Small intestine (tissue), 7 donors: ENCODE measurements at regions not wholly inside any gene's neighbourhood (a gene's known extent, or its start where the extent isn't known, plus 50 kb on each side); places are given as distances from the start of the nearest gene placed in this dataset.
A peak's percentile ranks its signal among the peaks of the same experiment; 100 is the strongest.

ENCODE experiments used
- DNase-seq, 2 donors: peaks; one replicate each; pipeline versions ENCODE4 v3.0.0 to v3.0.0-alpha.2; 2013
- FAIRE-seq: peaks from 2 replicates; lab custom pipeline; 2012; peaks lifted over from hg19 to GRCh38; lab: Jason Lieb, UNC
- H3K27ac ChIP-seq, 3 donors: one replicate each; pipeline ENCODE4 v1.5.1; 2013; ENCODE audit warnings: low read length in 2 of 3, mild to moderate bottlenecking in 2 of 3, control low read depth in 1 of 3, inconsistent platforms in 1 of 3, low read depth in 1 of 3, moderate library complexity in 1 of 3
- H3K27me3 ChIP-seq, 3 donors: one replicate each; pipeline ENCODE4 v1.6.1; 2013; ENCODE audit warnings: low read length in 3 of 3, inconsistent platforms in 1 of 3; ENCODE audit not compliant: control insufficient read depth in 3 of 3, insufficient read depth in 3 of 3
- H3K36me3 ChIP-seq, 3 donors: one replicate each; pipeline ENCODE4 v1.6.1; 2013; ENCODE audit warnings: low read length in 3 of 3, inconsistent platforms in 1 of 3, low read depth in 1 of 3, mild to moderate bottlenecking in 1 of 3, moderate library complexity in 1 of 3; ENCODE audit not compliant: control insufficient read depth in 3 of 3, insufficient read depth in 2 of 3
- H3K4me1 ChIP-seq, 3 donors: one replicate each; pipeline ENCODE4 v1.6.1; 2013; ENCODE audit warnings: low read length in 2 of 3, inconsistent platforms in 1 of 3, low read depth in 1 of 3, mild to moderate bottlenecking in 1 of 3, moderate library complexity in 1 of 3; ENCODE audit not compliant: control insufficient read depth in 3 of 3, insufficient read depth in 2 of 3
- H3K4me3 ChIP-seq, 3 donors: one replicate each; pipeline ENCODE4 v1.5.1; 2013; ENCODE audit warnings: low read length in 3 of 3, control low read depth in 1 of 3, inconsistent platforms in 1 of 3, low read depth in 1 of 3, mild to moderate bottlenecking in 1 of 3, moderate library complexity in 1 of 3
- H3K9me3 ChIP-seq, 2 donors: one replicate each; pipeline ENCODE4 v1.6.1; 2013; ENCODE audit warnings: low read depth in 1 of 2, low read length in 1 of 2; ENCODE audit not compliant: control insufficient read depth in 2 of 2, insufficient read depth in 1 of 2
- WGBS, 3 donors: extraction: QIAGEN DNeasy Blood & Tissue Kit; methylation state at CpG; one replicate each; pipeline ENCODE4 v1.1.7; 2013; 5-methylcytosine and 5-hydroxymethylcytosine counted together
- donor health status: healthy with polysubstance abuse.
- donor health status: control.
- donor health status: control.
- donor health status: Bipolar disorder and iron deficiency.
- donor health status: healthy.

DNA sequence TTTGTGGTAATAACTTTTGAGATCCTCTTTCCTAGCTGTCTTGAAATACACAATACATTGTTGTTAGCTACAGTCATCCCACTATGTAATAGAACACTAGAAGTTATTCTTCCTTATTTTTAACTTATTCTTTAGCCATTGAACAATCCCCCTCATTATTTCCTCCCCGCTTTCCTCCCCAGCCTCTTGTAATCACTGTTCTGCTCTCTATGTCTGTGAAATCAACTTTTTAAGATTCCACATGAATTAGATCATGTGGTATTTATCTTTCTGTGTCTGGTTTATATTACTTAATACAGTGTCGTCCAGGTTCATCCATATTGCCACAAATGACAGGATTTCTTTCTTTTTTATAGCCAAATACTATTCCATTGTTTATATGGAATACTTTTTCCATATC is 72.9 kb downstream of the SLC10A2 start:
- Histone ChIP-seq H3K4me3 (no peak overlapping the region), H3K9me3 (peaks cover 0 to 13% of the 10 kb centered on the region in 2 donors), H3K27me3 (no peaks in the 10 kb centered on the region), H3K27ac (no peak overlapping the region), H3K36me3 (no peaks in the 10 kb centered on the region), H3K4me1 (no peaks in the 10 kb centered on the region)
- 71 to 77% (median 73%) methylated on average over 2 of the region's 2 CpGs for WGBS, 3 donors
- DNase-seq (no peak), FAIRE-seq (no peak)

DNA sequence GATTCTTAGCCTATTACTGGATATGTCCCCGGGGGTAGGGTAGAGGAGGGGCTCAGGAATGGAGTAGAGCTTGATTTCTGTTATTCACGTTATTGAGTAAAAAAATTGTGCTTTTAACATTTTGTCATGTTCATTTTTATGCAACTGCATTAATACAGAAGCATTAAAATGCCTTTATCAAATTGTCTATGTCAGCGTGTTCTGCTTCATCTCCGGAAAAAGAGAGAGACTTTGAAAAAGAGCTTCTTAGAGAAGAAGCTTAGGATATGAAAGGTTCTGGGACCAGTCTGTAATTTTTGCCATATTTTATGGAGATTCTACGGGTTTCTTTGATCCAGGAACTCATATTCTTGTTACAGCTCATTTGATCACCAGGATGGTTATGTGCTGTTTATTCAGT is 82.0 kb downstream of the SLC10A2 start:
- WGBS, 3 donors = 75 to 85% (median 83%) methylated on average over 5 of the region's 5 CpGs
- Histone ChIP-seq H3K27ac (no peak overlapping the region), H3K9me3 (peaks cover 0 to 16% of the 10 kb centered on the region in 2 donors), H3K27me3 (no peaks in the 10 kb centered on the region), H3K36me3 (no peaks in the 10 kb centered on the region), H3K4me3 (no peak overlapping the region), H3K4me1 (no peaks in the 10 kb centered on the region)
- no peak for DNase-seq
- no peak for FAIRE-seq

DNA sequence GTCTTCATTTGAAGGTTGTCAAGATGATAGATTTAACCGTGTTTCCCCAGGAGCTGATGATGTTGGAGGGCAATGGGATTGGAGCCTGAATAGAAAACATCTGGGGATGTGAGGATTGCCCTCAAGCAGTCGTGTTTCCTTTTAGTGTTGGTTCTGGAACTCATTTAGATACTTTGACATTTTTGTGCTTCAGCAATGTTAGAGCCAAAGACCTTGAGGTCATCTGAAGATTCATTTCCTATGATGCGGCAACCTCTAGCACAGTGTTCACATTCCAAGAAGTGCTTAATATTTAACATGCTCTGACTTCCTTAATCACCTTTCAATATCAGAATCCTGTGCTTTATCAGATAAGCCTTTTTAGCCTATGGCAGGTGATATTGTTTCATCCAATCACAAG is 82.7 kb downstream of the SLC10A2 start:
- peak; percentile 13 to 31 for DNase-seq
- FAIRE-seq = no peak
- WGBS, 3 donors = 53 to 67% (median 62%) methylated on average over 3 of the region's 3 CpGs

DNA sequence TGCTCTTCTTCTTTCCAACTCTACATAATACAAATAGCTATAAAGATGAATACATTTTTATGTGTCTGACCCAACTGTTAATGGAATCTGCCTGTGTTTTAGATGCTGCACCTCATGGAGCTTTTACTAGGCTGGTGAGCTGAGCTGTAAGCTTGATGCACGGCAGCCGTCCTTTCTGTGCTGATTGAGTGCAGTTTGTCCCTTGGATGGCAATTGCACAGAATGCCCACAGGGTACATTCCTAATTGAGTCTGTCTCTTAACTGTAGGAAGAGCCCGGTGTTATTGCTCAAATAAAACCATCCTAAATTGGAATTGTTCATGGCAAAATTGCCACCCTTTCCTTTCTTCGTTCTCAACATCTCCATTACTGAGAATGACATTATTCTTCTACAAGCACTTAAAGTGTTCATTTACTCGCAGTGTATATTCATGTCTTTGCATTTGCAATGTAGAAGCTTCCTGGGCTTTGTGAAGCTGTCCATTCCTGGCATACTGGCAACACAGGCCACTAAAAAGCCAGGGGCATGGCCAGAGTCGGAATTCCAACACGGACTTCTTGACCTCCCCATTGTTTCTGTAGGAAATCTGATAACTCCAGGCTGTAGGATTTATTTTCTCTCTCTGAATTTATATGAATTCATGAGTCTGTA is 85.8 kb downstream of the SLC10A2 start:
- Histone ChIP-seq H3K27me3 (no peaks in the 10 kb centered on the region), H3K9me3 (no peaks in the 10 kb centered on the region), H3K36me3 (no peaks in the 10 kb centered on the region), H3K27ac (no peak overlapping the region), H3K4me1 (no peaks in the 10 kb centered on the region), H3K4me3 (no peak overlapping the region)
- no peak for FAIRE-seq
- DNase-seq = no peak
- 84 to 95% (median 92%) methylated on average over 7 of the region's 7 CpGs for WGBS, 3 donors

More for the DNA sequence above, 82.7 kb downstream of the SLC10A2 start:
- no peaks in the 10 kb centered on the region for H3K36me3 ChIP-seq
- peaks cover 0 to 15% of the 10 kb centered on the region in 2 donors for H3K9me3 ChIP-seq
- H3K4me3 ChIP-seq = no peak overlapping the region
- H3K4me1 ChIP-seq = no peaks in the 10 kb centered on the region
- no peaks in the 10 kb centered on the region for H3K27me3 ChIP-seq
- no peak overlapping the region for H3K27ac ChIP-seq

DNA sequence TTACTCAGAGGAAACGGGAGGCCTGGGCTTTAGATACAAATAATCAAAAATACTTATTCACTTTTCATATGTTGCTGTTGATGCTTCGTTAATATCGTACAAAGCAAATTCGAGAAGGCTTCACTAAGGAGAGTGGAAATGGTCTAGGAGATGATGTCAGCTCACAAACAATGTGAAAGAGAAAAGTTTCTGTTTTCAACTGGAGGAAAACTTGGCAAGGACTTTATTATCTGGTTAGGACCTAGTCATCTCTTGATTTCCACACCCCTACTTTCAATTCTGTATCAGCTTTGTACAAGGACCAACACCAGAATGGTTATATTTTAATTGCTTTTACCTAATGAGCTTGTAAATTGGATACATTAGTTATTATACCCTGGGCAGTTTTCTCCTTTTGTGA is 88.0 kb downstream of the SLC10A2 start:
- no peak for FAIRE-seq
- Histone ChIP-seq H3K4me1 (no peaks in the 10 kb centered on the region), H3K36me3 (no peaks in the 10 kb centered on the region), H3K9me3 (no peaks in the 10 kb centered on the region), H3K4me3 (no peak overlapping the region), H3K27me3 (no peaks in the 10 kb centered on the region), H3K27ac (no peak overlapping the region)
- no peak for DNase-seq
- WGBS, 3 donors = 81 to 88% (median 81%) methylated on average over 4 of the region's 4 CpGs

DNA sequence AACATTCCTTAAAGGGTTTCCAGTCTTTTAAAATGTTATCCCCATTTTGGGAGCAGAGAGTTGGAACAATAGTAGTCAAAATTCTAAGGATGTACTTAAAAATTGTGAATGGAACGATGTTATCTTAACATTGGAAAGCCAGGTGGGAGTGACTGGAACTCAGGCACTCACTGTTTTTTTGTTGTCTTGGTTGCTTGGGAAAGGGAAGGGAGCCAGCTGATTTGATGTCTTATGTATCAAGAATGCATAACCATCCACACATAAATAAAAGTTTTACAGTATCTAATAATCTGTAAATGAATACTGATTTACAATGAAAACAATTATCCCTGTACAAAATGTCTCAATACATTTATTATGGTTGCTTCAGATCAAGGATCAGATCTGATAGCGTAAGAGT is 88.7 kb downstream of the SLC10A2 start:
- FAIRE-seq (no peak), DNase-seq (no peak)
- Histone ChIP-seq H3K9me3 (no peaks in the 10 kb centered on the region), H3K27me3 (no peaks in the 10 kb centered on the region), H3K4me1 (no peaks in the 10 kb centered on the region), H3K36me3 (no peaks in the 10 kb centered on the region), H3K4me3 (no peak overlapping the region), H3K27ac (no peak overlapping the region)
- 83 to 91% (median 86%) methylated on average over 2 of the region's 2 CpGs for WGBS, 3 donors

DNA sequence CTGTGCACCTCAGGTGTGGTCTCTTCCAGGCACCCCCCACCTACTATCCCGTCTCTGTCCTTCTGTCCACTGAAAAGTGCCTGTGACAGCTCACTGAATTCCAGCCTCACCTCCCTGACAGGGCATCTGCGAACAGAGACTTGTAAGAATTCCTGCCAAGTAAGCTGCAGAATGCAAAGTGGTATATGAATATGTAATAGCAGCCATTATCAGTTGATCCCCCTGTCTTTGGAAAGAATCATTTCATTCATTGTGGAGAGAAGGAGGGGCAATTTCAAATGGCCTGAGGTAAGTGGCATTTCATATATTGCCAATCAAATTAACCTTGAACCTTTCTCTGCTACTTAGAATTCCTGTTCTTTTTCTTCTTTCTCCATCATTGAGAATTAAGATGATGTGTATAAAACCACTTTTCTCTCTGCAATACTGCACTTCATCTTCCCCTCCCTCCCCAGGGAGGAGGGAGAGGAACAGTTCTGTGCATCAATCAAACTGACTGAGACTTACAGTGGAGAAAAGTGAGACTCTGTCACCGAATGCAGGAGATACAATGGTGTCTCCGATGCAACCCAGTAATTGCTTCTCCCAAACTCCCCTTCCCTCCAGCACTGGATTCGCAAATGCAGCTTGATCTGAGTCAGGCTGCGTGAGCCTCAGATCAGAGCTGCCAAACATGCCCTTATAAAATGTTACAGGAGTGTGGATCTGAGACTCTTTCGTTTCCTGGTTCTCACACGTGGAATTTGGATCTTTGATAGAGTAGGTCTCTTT is 91.7 kb downstream of the SLC10A2 start:
- DNase-seq (peak; percentile 30 to 55), FAIRE-seq (no peak)
- Histone ChIP-seq H3K4me3 (no peak overlapping the region), H3K27me3 (no peaks in the 10 kb centered on the region), H3K4me1 (no peaks in the 10 kb centered on the region), H3K36me3 (no peaks in the 10 kb centered on the region), H3K9me3 (no peaks in the 10 kb centered on the region), H3K27ac (no peak overlapping the region)
- 28 to 51% (median 37%) methylated on average over 8 of the region's 8 CpGs for WGBS, 3 donors

DNA sequence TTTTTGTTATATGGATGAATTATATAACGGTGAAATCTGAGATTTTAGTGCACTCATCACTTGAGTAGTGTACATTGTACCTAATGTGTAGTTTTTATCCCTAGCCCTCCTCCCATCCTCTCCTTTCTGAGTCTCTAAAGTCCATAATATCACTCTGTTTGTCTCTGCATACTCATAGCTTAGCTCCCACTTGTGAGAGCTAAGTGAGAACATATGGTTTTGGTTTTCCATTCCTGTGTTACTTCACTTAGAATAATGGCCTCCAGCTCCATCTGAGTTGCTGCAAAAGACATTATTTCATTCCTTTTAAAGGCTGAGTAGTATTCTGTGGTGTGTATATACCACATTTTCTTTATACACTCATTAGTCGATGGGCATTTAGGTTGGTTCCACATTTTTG is 94.0 kb downstream of the SLC10A2 start:
- FAIRE-seq (no peak), DNase-seq (no peak)
- 93 to 94% (median 93%) methylated on average over 2 of the region's 2 CpGs for WGBS, 3 donors
- no peaks in the 10 kb centered on the region for H3K27me3 ChIP-seq
- no peak overlapping the region for H3K4me3 ChIP-seq
- no peak overlapping the region for H3K27ac ChIP-seq
- no peaks in the 10 kb centered on the region for H3K9me3 ChIP-seq
- H3K36me3 ChIP-seq = no peaks in the 10 kb centered on the region
- peaks cover 0 to 8% (median 0%) of the 10 kb centered on the region in 3 donors for H3K4me1 ChIP-seq
